NOMO-1 (cell line): ENCODE measurements at regions not wholly inside any gene's neighbourhood (a gene's known extent, or its start where the extent isn't known, plus 50 kb on each side); places are given as distances from the start of the nearest gene placed in this dataset.

Experiments
- DNase-seq, 2 experiments: peaks; one replicate each; lab custom pipeline; 2025; ENCODE audit not compliant: unreplicated experiment in 2 of 2; lab: John Stamatoyannopoulos, UW

- no peak for DNase-seq
Measured at GRCh38 chr3:68328049-68328448, 604.3 kb downstream of the TAFA4 start.

GRCh38 chr3:68315964-68316363 is 616.4 kb downstream of the TAFA4 start:
- no peak for DNase-seq

GRCh38 chr3:68315546-68315945 is 616.8 kb downstream of the TAFA4 start:
- DNase-seq: no peak

GRCh38 chr3:68306571-68306970 is 625.8 kb downstream of the TAFA4 start:
- peak in 1 of 2 experiments; percentile 8 for DNase-seq

GRCh38 chr3:68295457-68295856 is 636.9 kb downstream of the TAFA4 start:
- DNase-seq: no peak

GRCh38 chr3:68290333-68290732 is 635.9 kb upstream of the SUCLG2 start:
- DNase-seq: no peak

- no peak for DNase-seq
Measured at GRCh38 chr3:68288085-68288484, 633.7 kb upstream of the SUCLG2 start.

- DNase-seq: no peak
Measured at GRCh38 chr3:68287101-68287500, 632.7 kb upstream of the SUCLG2 start.

GRCh38 chr3:68274286-68274685 is 619.9 kb upstream of the SUCLG2 start:
- DNase-seq: no peak

GRCh38 chr3:68271145-68271544 is 616.7 kb upstream of the SUCLG2 start:
- no peak for DNase-seq

GRCh38 chr3:68256635-68257223 is 602.3 kb upstream of the SUCLG2 start:
- no peak for DNase-seq

- no peak for DNase-seq
Measured at GRCh38 chr3:68249265-68249664, 594.9 kb upstream of the SUCLG2 start.

- no peak for DNase-seq
Measured at GRCh38 chr3:68242606-68243005, 588.2 kb upstream of the SUCLG2 start.

- no peak for DNase-seq
Measured at GRCh38 chr3:68239542-68239941, 585.1 kb upstream of the SUCLG2 start.

GRCh38 chr3:68234076-68234780 is 579.8 kb upstream of the SUCLG2 start:
- DNase-seq: no peak

- no peak for DNase-seq
Measured at GRCh38 chr3:68228856-68229255, 574.4 kb upstream of the SUCLG2 start.

- DNase-seq: no peak
Measured at GRCh38 chr3:68220832-68221231, 566.4 kb upstream of the SUCLG2 start.

GRCh38 chr3:68211637-68212036 is 557.2 kb upstream of the SUCLG2 start:
- DNase-seq: no peak

GRCh38 chr3:68210635-68211034 is 556.2 kb upstream of the SUCLG2 start:
- DNase-seq: no peak

- DNase-seq: no peak
Measured at GRCh38 chr3:68207327-68207726, 552.9 kb upstream of the SUCLG2 start.

- DNase-seq: no peak
Measured at GRCh38 chr3:68206524-68207117, 552.2 kb upstream of the SUCLG2 start.

GRCh38 chr3:68186733-68187132 is 532.3 kb upstream of the SUCLG2 start:
- DNase-seq: no peak
